GM18508 (cell line): ENCODE measurements at regions not wholly inside any gene's neighbourhood (a gene's known extent, or its start where the extent isn't known, plus 50 kb on each side); places are given as distances from the start of the nearest gene placed in this dataset.
"Not testable (repeated sequence)": the region's sequence is repeated elsewhere in the genome, so short reads cannot be mapped to it uniquely, and the experiment has no call there.

ENCODE experiments used
- ATAC-seq: cut with Tn5 transposase; IDR thresholded peaks from one replicate; pipeline ENCODE4 v1.9.1; 2021; ENCODE audit warnings: moderate number of reproducible peaks; ENCODE audit not compliant: insufficient read depth, unreplicated experiment

GRCh38 chr16:80265624-80266306 is 275.0 kb upstream of the DYNLRB2 start:
- ATAC-seq, result no peak

- no peak for ATAC-seq
Observed at GRCh38 chr16:80263848-80264694, 276.7 kb upstream of the DYNLRB2 start.

- no peak for ATAC-seq
Observed at GRCh38 chr16:80263181-80263823, 277.5 kb upstream of the DYNLRB2 start.

GRCh38 chr16:80260906-80261311 is 279.9 kb upstream of the DYNLRB2 start:
- no peak for ATAC-seq

- ATAC-seq, result no peak
Observed at GRCh38 chr16:80259290-80259805, 281.4 kb upstream of the DYNLRB2 start.

- no peak for ATAC-seq
Observed at GRCh38 chr16:80258407-80258806, 282.4 kb upstream of the DYNLRB2 start.

GRCh38 chr16:80254970-80255369 is 285.8 kb upstream of the DYNLRB2 start:
- no peak for ATAC-seq

GRCh38 chr16:80253741-80254140 is 287.1 kb upstream of the DYNLRB2 start:
- no peak for ATAC-seq

GRCh38 chr16:80250381-80250780 is 290.4 kb upstream of the DYNLRB2 start:
- ATAC-seq, result no peak

GRCh38 chr16:80243303-80243702 is 297.5 kb upstream of the DYNLRB2 start:
- ATAC-seq, result not testable (repeated sequence)

GRCh38 chr16:80242279-80242678 is 298.5 kb upstream of the DYNLRB2 start:
- ATAC-seq, result not testable (repeated sequence)

GRCh38 chr16:80233097-80233835 is 307.5 kb upstream of the DYNLRB2 start:
- no peak for ATAC-seq

- no peak for ATAC-seq
Observed at GRCh38 chr16:80231888-80232287, 308.9 kb upstream of the DYNLRB2 start.

- ATAC-seq, result no peak
Observed at GRCh38 chr16:80231121-80231520, 309.7 kb upstream of the DYNLRB2 start.

- no peak for ATAC-seq
Observed at GRCh38 chr16:80230328-80231120, 310.3 kb upstream of the DYNLRB2 start.

- ATAC-seq, result no peak
Observed at GRCh38 chr16:80226499-80226898, 314.3 kb upstream of the DYNLRB2 start.

GRCh38 chr16:80210787-80211186 is 330.0 kb upstream of the DYNLRB2 start:
- ATAC-seq, result no peak

GRCh38 chr16:80208743-80209142 is 332.1 kb upstream of the DYNLRB2 start:
- no peak for ATAC-seq

- ATAC-seq, result no peak
Observed at GRCh38 chr16:80208015-80208414, 332.8 kb upstream of the DYNLRB2 start.
